NB4 (cell line): ENCODE measurements at regions not wholly inside any gene's neighbourhood (a gene's known extent, or its start where the extent isn't known, plus 50 kb on each side); places are given as distances from the start of the nearest gene placed in this dataset.

ENCODE experiments used
- CTCF ChIP-seq: IDR thresholded peaks from one replicate; pipeline ENCODE4 v1.5.1; 2012; ENCODE audit warnings: low read depth, low read length
- POLR2A ChIP-seq: IDR thresholded peaks from 2 replicates; pipeline ENCODE4 v1.6.1; 2011; ENCODE audit warnings: mild to moderate bottlenecking; ENCODE audit not compliant: insufficient read length; ENCODE audit errors: extremely low read depth

DNA sequence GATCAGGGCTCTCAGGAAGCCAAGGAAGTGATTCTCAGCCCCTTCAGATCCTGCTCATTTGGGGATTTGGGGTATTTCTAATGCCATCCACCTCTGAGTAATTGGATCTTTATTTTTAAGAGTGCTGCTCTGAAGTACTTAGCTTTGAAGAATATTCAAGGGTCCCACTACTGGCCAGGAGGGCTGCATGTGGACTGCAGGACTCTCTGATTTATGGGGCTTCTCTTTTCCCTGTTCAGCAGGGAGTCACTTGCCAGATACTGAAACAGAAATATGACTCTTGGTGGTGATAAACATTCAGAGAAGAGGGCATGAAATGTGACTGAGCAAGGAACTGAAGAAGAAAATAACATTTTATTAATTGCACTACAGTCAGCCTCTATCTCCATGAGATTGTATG is 138.5 kb downstream of the MTX2 start:
- TF ChIP-seq CTCF: no peak
- TF ChIP-seq POLR2A: no peak
